ENCODE measurements at regions not wholly inside any gene's neighbourhood (a gene's known extent, or its start where the extent isn't known, plus 50 kb on each side); places are given as distances from the start of the nearest gene placed in this dataset.

GRCh38 chr1:229867726-229868125, 199.3 kb upstream of the GALNT2 start:
- DNase-seq (ENCODE audit: low spot score): no peak
- no CpG with 5 or more reads among the region's 3 CpGs for WGBS, 2 donors (ENCODE audit: extremely low coverage in 2 of 2, insufficient read length in 2 of 2, insufficient replicate concordance in 1 of 2)
- Histone ChIP-seq H3K9ac (ENCODE audit: low read depth, low read length, poor library complexity) (no peak overlapping the region), H3K23ac (ENCODE audit: low read depth, low read length, poor library complexity) (no peak overlapping the region), H3K4me1 (ENCODE audit: control insufficient read depth in 2 of 2, insufficient read depth in 1 of 2, low read depth in 1 of 2, low read length in 2 of 2) (peaks cover 2 to 7% of the 10 kb centered on the region in 2 donors), H2BK5ac (ENCODE audit: low read length) (no peak overlapping the region), H2BK12ac (ENCODE audit: low read length) (no peak overlapping the region), H3K18ac (ENCODE audit: low read length) (no peak overlapping the region), H3K27ac (replicated peaks; ENCODE audit: low read length) (no peak overlapping the region), H4K8ac (ENCODE audit: low read depth, low read length) (no peak overlapping the region), H4K91ac (ENCODE audit: low read depth, low read length, poor library complexity) (no peak overlapping the region), H3K4me3 (ENCODE audit: low read length in 2 of 2) (no peak overlapping the region), H3K9me3 (replicated peaks in 1 of 2; ENCODE audit: control insufficient read depth in 2 of 2, insufficient read depth in 1 of 2, low read depth in 1 of 2, low read length in 2 of 2) (no peaks in the 10 kb centered on the region), H3K36me3 (replicated peaks in 1 of 2; ENCODE audit: control insufficient read depth in 2 of 2, insufficient read depth in 2 of 2, low read length in 2 of 2) (no peaks in the 10 kb centered on the region), H3K27me3 (ENCODE audit: control insufficient read depth in 3 of 3, insufficient read depth in 3 of 3, low read depth in 1 of 3, low read length in 3 of 3) (no peaks in the 10 kb centered on the region), H2AFZ (ENCODE audit: low read length) (no peak overlapping the region), H2AK5ac (ENCODE audit: low read depth, low read length) (no peak overlapping the region), H2BK120ac (ENCODE audit: low read depth, low read length) (no peak overlapping the region), H3K4me2 (ENCODE audit: insufficient read depth, low read length, poor library complexity, severe bottlenecking) (no peak overlapping the region), H2BK15ac (ENCODE audit: low read length) (no peak overlapping the region), H3K79me1 (ENCODE audit: low read depth, low read length) (no peaks in the 10 kb centered on the region), H3K4ac (ENCODE audit: low read length) (no peak overlapping the region), H3K14ac (ENCODE audit: low read length) (no peak overlapping the region)

GRCh38 chr1:229869240-229869639, 197.8 kb upstream of the GALNT2 start:
- H4K8ac ChIP-seq (ENCODE audit: low read depth, low read length): no peak overlapping the region
- H3K9ac ChIP-seq (ENCODE audit: low read depth, low read length, poor library complexity): no peak overlapping the region
- no peak overlapping the region for H2BK120ac ChIP-seq (ENCODE audit: low read depth, low read length)
- H2BK12ac ChIP-seq (ENCODE audit: low read length): no peak overlapping the region
- H2AFZ ChIP-seq (ENCODE audit: low read length): no peak overlapping the region
- H3K4ac ChIP-seq (ENCODE audit: low read length): no peak overlapping the region
- H3K14ac ChIP-seq (ENCODE audit: low read length): no peak overlapping the region
- H3K4me3 ChIP-seq (ENCODE audit: low read length in 2 of 2): no peak overlapping the region
- H3K27ac ChIP-seq (replicated peaks; ENCODE audit: low read length): no peak overlapping the region
- no CpG with 5 or more reads among the region's 1 CpG for WGBS, 2 donors (ENCODE audit: extremely low coverage in 2 of 2, insufficient read length in 2 of 2, insufficient replicate concordance in 1 of 2)
- no peaks in the 10 kb centered on the region for H3K9me3 ChIP-seq (replicated peaks in 1 of 2; ENCODE audit: control insufficient read depth in 2 of 2, insufficient read depth in 1 of 2, low read depth in 1 of 2, low read length in 2 of 2)
- H3K18ac ChIP-seq (ENCODE audit: low read length): no peak overlapping the region
- H2AK5ac ChIP-seq (ENCODE audit: low read depth, low read length): no peak overlapping the region
- no peak overlapping the region for H4K91ac ChIP-seq (ENCODE audit: low read depth, low read length, poor library complexity)
- H3K36me3 ChIP-seq (replicated peaks in 1 of 2; ENCODE audit: control insufficient read depth in 2 of 2, insufficient read depth in 2 of 2, low read length in 2 of 2): no peaks in the 10 kb centered on the region
- H3K79me1 ChIP-seq (ENCODE audit: low read depth, low read length): no peaks in the 10 kb centered on the region
- no peak for DNase-seq (ENCODE audit: low spot score)
- H2BK15ac ChIP-seq (ENCODE audit: low read length): no peak overlapping the region
- H2BK5ac ChIP-seq (ENCODE audit: low read length): no peak overlapping the region
- H3K23ac ChIP-seq (ENCODE audit: low read depth, low read length, poor library complexity): no peak overlapping the region
- H3K27me3 ChIP-seq (ENCODE audit: control insufficient read depth in 3 of 3, insufficient read depth in 3 of 3, low read depth in 1 of 3, low read length in 3 of 3): no peaks in the 10 kb centered on the region
- H3K4me1 ChIP-seq (ENCODE audit: control insufficient read depth in 2 of 2, insufficient read depth in 1 of 2, low read depth in 1 of 2, low read length in 2 of 2): peaks cover 0 to 2% of the 10 kb centered on the region in 2 donors
- H3K4me2 ChIP-seq (ENCODE audit: insufficient read depth, low read length, poor library complexity, severe bottlenecking): no peak overlapping the region

GRCh38 chr1:229869687-229870086, 197.4 kb upstream of the GALNT2 start:
- H3K18ac ChIP-seq (ENCODE audit: low read length): no peak overlapping the region
- no peak overlapping the region for H3K4me2 ChIP-seq (ENCODE audit: insufficient read depth, low read length, poor library complexity, severe bottlenecking)
- H2BK15ac ChIP-seq (ENCODE audit: low read length): no peak overlapping the region
- WGBS, 2 donors (ENCODE audit: extremely low coverage in 2 of 2, insufficient read length in 2 of 2, insufficient replicate concordance in 1 of 2): no CpG with 5 or more reads among the region's 4 CpGs
- no peak overlapping the region for H2BK12ac ChIP-seq (ENCODE audit: low read length)
- H3K4me3 ChIP-seq (ENCODE audit: low read length in 2 of 2): no peak overlapping the region
- no peak overlapping the region for H2BK120ac ChIP-seq (ENCODE audit: low read depth, low read length)
- H3K79me1 ChIP-seq (ENCODE audit: low read depth, low read length): no peaks in the 10 kb centered on the region
- no peak overlapping the region for H4K91ac ChIP-seq (ENCODE audit: low read depth, low read length, poor library complexity)
- no peak overlapping the region for H3K27ac ChIP-seq (replicated peaks; ENCODE audit: low read length)
- no peak overlapping the region for H2AFZ ChIP-seq (ENCODE audit: low read length)
- H3K4me1 ChIP-seq (ENCODE audit: control insufficient read depth in 2 of 2, insufficient read depth in 1 of 2, low read depth in 1 of 2, low read length in 2 of 2): peaks cover 0 to 2% of the 10 kb centered on the region in 2 donors
- H3K36me3 ChIP-seq (replicated peaks in 1 of 2; ENCODE audit: control insufficient read depth in 2 of 2, insufficient read depth in 2 of 2, low read length in 2 of 2): no peaks in the 10 kb centered on the region
- H3K23ac ChIP-seq (ENCODE audit: low read depth, low read length, poor library complexity): no peak overlapping the region
- no peaks in the 10 kb centered on the region for H3K27me3 ChIP-seq (ENCODE audit: control insufficient read depth in 3 of 3, insufficient read depth in 3 of 3, low read depth in 1 of 3, low read length in 3 of 3)
- H3K9me3 ChIP-seq (replicated peaks in 1 of 2; ENCODE audit: control insufficient read depth in 2 of 2, insufficient read depth in 1 of 2, low read depth in 1 of 2, low read length in 2 of 2): no peaks in the 10 kb centered on the region
- no peak overlapping the region for H3K14ac ChIP-seq (ENCODE audit: low read length)
- no peak overlapping the region for H4K8ac ChIP-seq (ENCODE audit: low read depth, low read length)
- DNase-seq (ENCODE audit: low spot score): no peak
- no peak overlapping the region for H3K9ac ChIP-seq (ENCODE audit: low read depth, low read length, poor library complexity)
- no peak overlapping the region for H3K4ac ChIP-seq (ENCODE audit: low read length)
- no peak overlapping the region for H2AK5ac ChIP-seq (ENCODE audit: low read depth, low read length)
- no peak overlapping the region for H2BK5ac ChIP-seq (ENCODE audit: low read length)

GRCh38 chr1:229870381-229870780, 196.7 kb upstream of the GALNT2 start:
- H3K23ac ChIP-seq (ENCODE audit: low read depth, low read length, poor library complexity): no peak overlapping the region
- no peak overlapping the region for H3K4me2 ChIP-seq (ENCODE audit: insufficient read depth, low read length, poor library complexity, severe bottlenecking)
- H2BK15ac ChIP-seq (ENCODE audit: low read length): no peak overlapping the region
- no peak overlapping the region for H3K27ac ChIP-seq (replicated peaks; ENCODE audit: low read length)
- no peaks in the 10 kb centered on the region for H3K9me3 ChIP-seq (replicated peaks in 1 of 2; ENCODE audit: control insufficient read depth in 2 of 2, insufficient read depth in 1 of 2, low read depth in 1 of 2, low read length in 2 of 2)
- no peak overlapping the region for H2AFZ ChIP-seq (ENCODE audit: low read length)
- H2AK5ac ChIP-seq (ENCODE audit: low read depth, low read length): no peak overlapping the region
- WGBS, 2 donors (ENCODE audit: extremely low coverage in 2 of 2, insufficient read length in 2 of 2, insufficient replicate concordance in 1 of 2): no CpG with 5 or more reads among the region's 2 CpGs
- H3K4me1 ChIP-seq (ENCODE audit: control insufficient read depth in 2 of 2, insufficient read depth in 1 of 2, low read depth in 1 of 2, low read length in 2 of 2): peaks cover 0 to 2% of the 10 kb centered on the region in 2 donors
- no peak overlapping the region for H3K4me3 ChIP-seq (ENCODE audit: low read length in 2 of 2)
- H2BK120ac ChIP-seq (ENCODE audit: low read depth, low read length): no peak overlapping the region
- H3K14ac ChIP-seq (ENCODE audit: low read length): no peak overlapping the region
- no peak for DNase-seq (ENCODE audit: low spot score)
- no peak overlapping the region for H2BK5ac ChIP-seq (ENCODE audit: low read length)
- H3K9ac ChIP-seq (ENCODE audit: low read depth, low read length, poor library complexity): no peak overlapping the region
- no peak overlapping the region for H4K91ac ChIP-seq (ENCODE audit: low read depth, low read length, poor library complexity)
- H2BK12ac ChIP-seq (ENCODE audit: low read length): no peak overlapping the region
- H3K36me3 ChIP-seq (replicated peaks in 1 of 2; ENCODE audit: control insufficient read depth in 2 of 2, insufficient read depth in 2 of 2, low read length in 2 of 2): no peaks in the 10 kb centered on the region
- no peaks in the 10 kb centered on the region for H3K27me3 ChIP-seq (ENCODE audit: control insufficient read depth in 3 of 3, insufficient read depth in 3 of 3, low read depth in 1 of 3, low read length in 3 of 3)
- no peak overlapping the region for H3K18ac ChIP-seq (ENCODE audit: low read length)
- no peaks in the 10 kb centered on the region for H3K79me1 ChIP-seq (ENCODE audit: low read depth, low read length)
- no peak overlapping the region for H4K8ac ChIP-seq (ENCODE audit: low read depth, low read length)
- no peak overlapping the region for H3K4ac ChIP-seq (ENCODE audit: low read length)
